NCI-H2227 treated with DMSO at 0.1 percent for 48 hours (cell line): ENCODE measurements at regions not wholly inside any gene's neighbourhood (a gene's known extent, or its start where the extent isn't known, plus 50 kb on each side); places are given as distances from the start of the nearest gene placed in this dataset.

Experiments
- DNase-seq: peaks from one replicate; lab custom pipeline; 2025; lab: John Stamatoyannopoulos, UW

GRCh38 chr15:77732514-77733335 lies 100.0 kb upstream of the LINGO1 start:
- DNase-seq: no peak

- DNase-seq: no peak
Observed at GRCh38 chr15:77731945-77732344, 99.2 kb upstream of the LINGO1 start.

- no peak for DNase-seq
Observed at GRCh38 chr15:77731067-77731466, 98.4 kb upstream of the LINGO1 start.

- no peak for DNase-seq
Observed at GRCh38 chr15:77727635-77728304, 95.1 kb upstream of the LINGO1 start.

GRCh38 chr15:77724715-77725114 lies 92.0 kb upstream of the LINGO1 start:
- no peak for DNase-seq

- DNase-seq: no peak
Observed at GRCh38 chr15:77723756-77724155, 91.0 kb upstream of the LINGO1 start.

GRCh38 chr15:77722759-77723460 lies 90.2 kb upstream of the LINGO1 start:
- no peak for DNase-seq

GRCh38 chr15:77721963-77722362 lies 89.3 kb upstream of the LINGO1 start:
- no peak for DNase-seq

- DNase-seq: no peak
Observed at GRCh38 chr15:77720655-77721054, 87.9 kb upstream of the LINGO1 start.

- no peak for DNase-seq
Observed at GRCh38 chr15:77720173-77720572, 87.5 kb upstream of the LINGO1 start.

- no peak for DNase-seq
Observed at GRCh38 chr15:77719450-77719849, 86.7 kb upstream of the LINGO1 start.

- no peak for DNase-seq
Observed at GRCh38 chr15:77717333-77717990, 84.8 kb upstream of the LINGO1 start.

GRCh38 chr15:77716632-77717332 lies 84.1 kb upstream of the LINGO1 start:
- DNase-seq: no peak

GRCh38 chr15:77715860-77716259 lies 83.1 kb upstream of the LINGO1 start:
- DNase-seq: no peak

GRCh38 chr15:77715051-77715450 lies 82.3 kb upstream of the LINGO1 start:
- DNase-seq: no peak

- no peak for DNase-seq
Observed at GRCh38 chr15:77714555-77714954, 81.8 kb upstream of the LINGO1 start.

GRCh38 chr15:77714023-77714422 lies 81.3 kb upstream of the LINGO1 start:
- DNase-seq: no peak

- DNase-seq: no peak
Observed at GRCh38 chr15:77713281-77713680, 80.6 kb upstream of the LINGO1 start.

- DNase-seq: no peak
Observed at GRCh38 chr15:77712438-77712837, 79.7 kb upstream of the LINGO1 start.

- no peak for DNase-seq
Observed at GRCh38 chr15:77710637-77711036, 77.9 kb upstream of the LINGO1 start.

GRCh38 chr15:77710206-77710605 lies 77.5 kb upstream of the LINGO1 start:
- DNase-seq: no peak
